SKM-1 (cell line): ENCODE measurements at regions not wholly inside any gene's neighbourhood (a gene's known extent, or its start where the extent isn't known, plus 50 kb on each side); places are given as distances from the start of the nearest gene placed in this dataset.
A peak's percentile ranks its signal among the peaks of the same experiment; 100 is the strongest.
"Not testable (repeated sequence)": the region's sequence is repeated elsewhere in the genome, so short reads cannot be mapped to it uniquely, and the experiment has no call there.

Experiments used
- DNase-seq: peaks from one replicate; lab custom pipeline; 2025; ENCODE audit not compliant: unreplicated experiment; lab: John Stamatoyannopoulos, UW

DNA sequence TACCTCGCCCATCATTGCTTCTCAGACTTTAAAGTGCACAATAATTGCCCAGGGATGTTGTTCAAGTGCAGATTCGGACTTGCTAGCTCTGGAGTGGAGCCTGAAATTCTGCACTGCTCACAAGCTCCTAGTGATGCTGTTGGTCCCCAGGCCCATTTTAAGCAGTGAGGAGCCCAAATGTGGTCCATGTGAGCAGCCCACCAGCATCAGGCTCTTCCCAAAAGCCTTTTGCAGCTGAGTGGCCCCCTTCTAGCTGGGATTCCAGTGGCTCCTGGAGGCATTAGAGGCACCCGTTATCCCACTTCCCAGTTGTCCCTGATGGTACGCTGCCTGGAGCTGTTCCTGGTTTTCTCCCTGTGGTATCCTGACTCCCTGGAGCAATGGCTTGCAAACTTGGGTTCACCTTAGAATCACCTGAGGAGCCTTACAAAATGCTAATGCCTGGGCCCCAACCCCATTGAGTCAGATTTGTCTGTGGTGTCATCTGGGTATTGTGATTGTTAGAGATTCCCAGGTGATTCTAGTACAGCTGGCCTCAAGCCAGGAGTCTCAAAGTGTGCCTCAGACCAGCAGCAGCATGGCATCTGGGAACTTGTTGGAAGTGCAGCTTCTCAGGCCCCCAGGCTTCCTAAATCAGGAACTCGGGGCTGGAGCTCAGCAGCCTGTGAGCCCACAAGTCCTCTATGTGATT, 186.9 kb upstream of the SLC24A3 start:
- no peak for DNase-seq

DNA sequence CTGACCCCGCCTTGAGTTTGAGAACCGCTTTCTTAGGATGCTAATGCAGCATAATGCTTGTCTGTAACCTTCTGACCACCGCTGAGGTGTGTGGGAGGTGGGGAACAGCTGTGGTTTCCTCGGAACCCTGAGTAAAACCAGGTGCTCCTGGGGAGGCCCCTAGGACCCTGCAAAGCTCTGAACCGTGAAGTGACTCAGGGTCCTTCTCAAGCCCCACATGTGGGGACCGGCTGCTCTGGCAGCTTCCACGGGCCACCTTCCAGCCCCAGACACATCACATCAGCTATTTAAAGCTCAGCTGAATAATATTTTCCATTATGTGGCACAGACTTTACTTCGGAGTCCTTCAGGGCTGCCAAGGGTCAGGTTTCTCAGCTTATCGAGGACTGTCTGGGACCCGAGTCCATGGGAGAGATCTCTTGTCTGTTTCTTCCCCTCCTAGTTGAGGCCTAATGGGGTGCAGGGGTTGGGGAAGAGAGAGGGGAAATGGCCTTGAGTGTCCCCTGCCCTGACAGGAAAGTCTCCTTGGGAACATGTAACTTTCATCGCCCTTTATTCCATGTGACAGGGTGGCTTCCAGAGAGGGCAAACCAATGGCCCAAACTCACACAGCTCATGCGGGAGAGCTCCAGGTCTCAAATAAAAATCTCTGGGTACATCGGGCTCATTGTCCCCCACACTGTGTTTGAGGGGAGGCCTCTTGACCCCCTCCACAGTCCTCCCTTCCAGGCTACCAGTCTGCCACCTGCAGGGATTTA, 186.1 kb upstream of the SLC24A3 start:
- DNase-seq = no peak

DNA sequence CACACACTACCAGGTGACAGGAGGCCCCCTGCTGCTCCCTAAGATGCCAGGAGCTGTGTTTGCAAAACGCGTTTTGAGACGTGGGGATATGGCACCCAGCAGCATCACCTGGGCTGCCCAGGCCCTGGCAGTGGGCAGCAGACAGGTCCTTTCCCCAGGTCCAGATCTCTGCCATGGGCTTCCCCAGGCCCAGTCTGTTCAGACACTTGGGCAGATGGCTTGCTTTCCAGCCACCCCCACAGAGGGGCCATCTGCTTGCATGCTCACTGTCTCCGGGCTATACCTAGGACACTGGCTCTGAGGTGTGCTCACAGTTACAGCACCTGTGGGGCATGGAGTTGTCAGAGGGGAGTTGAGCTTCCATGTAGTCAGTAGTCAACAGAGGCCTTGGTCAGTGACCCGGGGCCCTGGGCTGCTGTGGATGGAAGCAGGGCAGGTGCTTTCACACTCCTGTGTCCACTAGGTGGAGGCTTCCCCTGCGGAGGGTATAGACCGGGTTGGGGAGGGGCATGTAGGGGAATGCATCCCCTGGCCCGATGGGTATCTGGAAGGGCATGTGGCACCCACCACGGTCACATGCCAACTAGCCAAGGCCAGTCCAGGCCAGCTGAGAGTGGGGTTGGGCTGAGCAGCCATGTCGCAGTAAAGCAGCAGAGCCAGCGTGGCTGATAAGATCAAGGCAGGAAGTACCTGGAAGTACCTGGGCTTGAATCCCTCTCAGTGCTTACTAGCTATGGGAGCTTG, 185.4 kb upstream of the SLC24A3 start:
- DNase-seq = no peak

DNA sequence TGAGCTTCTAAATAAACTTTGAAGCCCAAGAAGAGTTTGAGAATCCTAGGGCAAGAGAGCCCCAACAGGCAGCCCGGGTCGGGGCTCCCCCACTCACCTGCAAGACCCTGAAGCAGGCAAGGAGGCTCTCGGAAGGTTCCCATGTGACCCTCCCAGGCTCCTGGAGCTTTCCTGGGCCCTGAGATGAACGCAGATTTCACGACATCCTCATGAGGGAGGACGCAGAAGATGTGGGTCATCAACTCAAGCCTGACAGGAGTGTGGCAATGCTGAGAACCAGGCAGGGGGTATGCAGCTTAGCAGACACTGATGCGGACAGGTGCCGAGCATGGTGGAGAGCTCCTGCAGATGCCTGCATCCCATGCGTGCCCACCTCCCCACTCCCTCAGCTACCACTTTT, 184.5 kb upstream of the SLC24A3 start:
- DNase-seq = no peak

DNA sequence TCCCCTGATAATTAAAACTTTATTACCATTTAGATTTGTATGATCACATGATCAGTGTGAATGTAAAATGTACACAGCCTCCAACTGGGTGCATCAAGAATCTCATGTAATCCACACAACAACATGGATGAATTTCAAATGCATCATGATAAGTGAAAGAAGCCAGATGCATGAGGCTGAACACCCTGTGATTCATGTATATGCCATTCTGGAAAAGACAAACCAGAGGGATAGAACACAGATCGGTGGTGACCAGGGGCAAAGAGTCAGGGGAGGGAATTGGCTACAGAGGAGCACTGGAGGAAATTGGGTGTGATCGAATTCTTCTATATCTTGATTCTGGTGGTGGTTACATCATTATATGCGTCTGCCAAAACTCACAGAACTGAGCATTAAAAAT, 170.7 kb upstream of the SLC24A3 start:
- DNase-seq = no peak

DNA sequence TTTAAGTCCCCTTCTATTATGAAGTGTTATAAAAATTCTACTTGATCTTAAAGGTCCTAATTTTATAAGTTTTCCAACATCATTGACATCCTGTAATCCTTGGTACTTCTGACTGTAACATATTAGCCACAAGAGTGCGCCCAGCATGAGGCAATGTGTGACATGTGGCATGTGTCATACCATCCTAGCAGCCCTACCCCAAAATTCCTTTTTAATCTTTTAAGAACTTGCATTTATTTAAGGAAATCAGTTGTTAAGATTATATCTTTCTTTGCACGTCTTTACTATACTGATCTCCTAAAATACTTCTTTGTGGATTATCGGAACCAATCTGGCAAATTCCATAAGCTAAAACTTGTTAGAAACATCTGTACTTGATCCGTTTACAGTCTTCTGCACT, 167.1 kb upstream of the SLC24A3 start:
- no peak for DNase-seq

DNA sequence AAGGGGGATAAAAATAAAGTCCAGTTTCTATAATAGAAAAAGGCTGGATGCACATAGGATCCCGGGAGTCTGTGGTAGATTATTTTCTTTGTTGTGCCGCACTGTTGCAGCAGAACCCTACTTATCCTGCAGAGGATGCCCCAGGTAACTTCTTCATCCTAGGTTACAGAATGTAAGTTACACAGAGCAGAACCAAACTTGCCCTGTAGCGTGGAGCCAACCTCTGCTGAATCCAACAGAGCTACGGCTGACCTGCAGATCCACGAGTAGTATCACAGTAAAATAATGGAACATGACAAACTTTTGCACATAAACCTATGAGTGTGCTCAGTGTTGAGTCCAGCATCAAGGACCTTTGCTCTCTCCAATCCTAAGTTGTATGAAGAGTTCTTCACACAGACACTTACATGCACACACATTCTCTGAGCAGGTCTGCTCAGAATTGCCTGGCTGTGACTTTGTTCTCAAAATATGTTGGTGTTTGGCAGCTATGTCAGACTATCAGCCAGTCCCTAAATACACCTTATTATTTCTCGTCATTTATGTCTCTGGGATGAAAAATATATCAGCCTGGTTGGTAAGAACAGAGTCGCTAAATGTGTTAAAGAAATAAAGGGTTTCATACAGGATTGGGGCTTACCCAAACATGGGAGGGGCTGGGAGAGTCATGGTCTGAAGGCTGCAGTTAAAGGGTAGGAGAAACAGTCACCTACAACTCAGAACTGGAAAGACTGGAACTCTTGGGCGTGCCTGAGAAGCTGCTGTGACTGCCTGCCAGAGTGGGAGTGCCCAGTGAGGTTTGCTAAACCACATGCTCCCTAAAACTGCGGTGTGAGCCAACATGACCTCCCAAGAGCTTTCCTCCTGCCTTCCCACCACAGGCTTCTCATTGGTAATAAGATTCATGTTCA, 165.1 kb upstream of the SLC24A3 start:
- no peak for DNase-seq

DNA sequence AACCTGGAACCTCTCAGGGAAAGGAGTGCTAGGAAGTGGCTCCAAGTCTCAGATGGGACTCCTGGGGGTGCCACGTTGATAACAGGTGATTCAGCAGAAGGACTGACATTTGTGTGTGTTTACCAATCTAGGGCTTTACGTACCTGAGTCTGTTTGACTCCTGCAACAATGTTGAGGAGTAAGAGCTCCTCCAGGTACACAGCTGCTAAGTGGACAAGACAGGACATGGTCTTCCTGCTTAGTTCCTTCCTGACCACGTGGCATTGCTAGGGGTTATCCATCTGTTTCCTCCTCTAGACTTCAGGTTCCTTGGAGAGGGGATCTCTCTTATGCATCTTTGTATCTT, 164.5 kb upstream of the SLC24A3 start:
- no peak for DNase-seq

DNA sequence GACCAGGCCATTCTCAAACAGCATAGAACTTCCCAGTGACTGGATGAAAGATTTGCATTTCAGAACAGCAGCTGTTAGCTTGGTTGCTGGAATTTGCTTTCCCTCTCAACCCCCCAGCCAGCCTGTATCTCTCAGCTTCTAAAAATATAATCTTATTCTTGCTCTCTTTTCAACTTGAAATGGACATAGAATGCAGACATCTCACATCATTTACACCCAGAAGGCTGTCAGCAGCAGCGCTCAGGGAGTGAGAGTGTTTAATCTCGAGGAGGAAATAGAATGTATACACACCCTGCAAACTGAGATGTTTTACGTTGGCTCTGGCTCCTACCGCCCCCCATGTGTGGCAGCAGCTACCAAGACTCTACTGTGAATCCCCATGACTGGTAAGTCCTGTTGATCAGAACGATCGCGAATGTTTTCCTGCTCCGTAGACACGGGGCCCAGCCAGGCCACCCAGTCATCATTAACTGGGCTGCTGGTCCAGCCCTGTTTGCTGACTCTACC, 163.4 kb upstream of the SLC24A3 start:
- no peak for DNase-seq

DNA sequence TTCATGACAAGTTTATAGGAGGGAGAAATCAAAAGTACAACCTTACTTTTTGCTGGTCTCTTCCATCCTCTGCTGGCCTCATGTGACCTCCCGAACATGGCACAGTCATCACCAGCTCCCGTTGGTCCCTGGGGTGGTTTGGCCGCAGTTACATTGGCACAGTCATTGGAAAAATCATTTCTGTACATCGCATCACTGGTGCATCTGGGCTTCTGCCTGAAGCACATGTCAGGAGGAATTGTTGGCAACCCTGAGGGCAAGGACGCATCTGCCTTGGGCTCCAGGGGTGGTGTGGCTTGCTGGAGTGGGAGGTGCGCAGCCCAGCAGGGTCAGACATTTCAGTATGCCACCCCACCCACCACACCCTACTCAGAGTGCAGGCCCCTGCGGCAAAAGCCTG, 162.9 kb upstream of the SLC24A3 start:
- no peak for DNase-seq

DNA sequence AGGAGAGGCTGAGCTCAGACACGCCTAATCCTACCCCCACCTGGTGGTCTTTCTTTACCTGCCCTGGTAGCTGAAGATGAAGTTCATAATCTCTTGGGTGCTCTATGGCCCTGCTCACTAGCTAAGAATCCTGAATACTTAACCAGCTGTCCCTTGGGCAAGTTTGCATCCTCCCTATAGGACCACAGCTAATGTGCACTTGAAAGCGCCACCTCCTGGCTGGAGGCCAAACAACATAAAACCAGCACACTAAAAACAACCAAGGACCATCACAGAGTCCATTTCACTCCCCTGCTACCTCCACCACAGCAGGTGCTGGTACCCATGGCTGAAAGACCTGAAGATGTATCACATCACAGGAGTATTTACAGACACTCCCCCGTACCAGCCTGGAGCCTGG, 155.5 kb upstream of the SLC24A3 start:
- DNase-seq = no peak

DNA sequence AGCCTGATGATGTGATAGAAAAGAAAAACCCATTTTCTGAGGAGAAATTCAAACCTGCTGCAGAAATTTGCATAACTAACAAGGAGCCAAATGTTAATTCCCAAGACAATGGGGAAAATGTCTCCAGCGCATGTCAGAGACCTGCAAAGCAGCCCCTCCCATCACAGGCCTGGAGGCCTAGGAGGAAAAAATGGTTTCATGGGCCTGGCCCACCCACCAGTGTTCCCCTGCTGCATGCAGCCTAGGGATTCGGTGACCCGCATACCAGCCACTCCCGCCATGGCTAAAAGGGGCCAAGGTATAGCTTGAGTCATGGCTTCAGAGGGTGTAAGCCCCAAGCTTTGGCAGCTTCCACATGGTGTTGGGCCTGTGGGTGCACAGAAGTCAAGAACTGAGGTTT, 147.7 kb upstream of the SLC24A3 start:
- not testable (repeated sequence) for DNase-seq

DNA sequence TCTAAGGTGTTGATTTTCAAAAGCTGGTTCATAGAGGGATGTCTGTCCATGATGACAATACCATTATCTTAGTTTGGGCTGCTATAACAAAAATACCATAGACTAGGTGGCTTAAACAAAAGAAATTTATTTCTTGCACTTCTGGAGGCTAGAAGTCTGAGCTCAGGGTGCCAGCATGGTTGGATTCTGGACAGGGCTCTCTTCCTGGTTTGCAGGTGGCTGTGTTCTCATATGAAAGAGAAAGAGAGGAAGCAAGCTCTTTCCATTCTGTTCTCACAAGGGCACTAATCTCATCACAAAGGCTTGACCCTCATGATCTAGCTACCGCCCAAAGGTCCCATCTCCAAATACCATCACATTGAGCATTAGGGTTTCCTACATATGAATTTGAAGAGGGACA, 144.5 kb upstream of the SLC24A3 start:
- no peak for DNase-seq

DNA sequence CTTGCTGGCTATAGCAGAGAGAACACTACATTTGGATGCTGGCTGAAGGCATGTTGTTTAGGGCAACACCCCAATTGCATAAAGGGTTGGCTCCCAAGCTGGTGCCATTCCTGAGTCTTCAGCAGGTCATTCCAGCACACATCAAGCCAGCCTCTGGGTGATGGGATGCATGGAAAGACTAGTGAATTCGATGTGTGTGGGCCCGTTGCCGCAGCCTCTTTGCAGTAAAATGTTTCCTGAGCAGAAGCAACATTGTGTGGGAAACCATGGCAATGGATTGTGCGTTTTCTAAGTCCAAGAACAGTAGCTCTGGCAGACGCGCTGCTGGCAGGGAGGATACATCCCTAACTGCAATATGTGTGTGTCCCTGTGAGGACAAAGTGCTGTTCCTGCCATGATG, 142.4 kb upstream of the SLC24A3 start:
- DNase-seq = no peak

DNA sequence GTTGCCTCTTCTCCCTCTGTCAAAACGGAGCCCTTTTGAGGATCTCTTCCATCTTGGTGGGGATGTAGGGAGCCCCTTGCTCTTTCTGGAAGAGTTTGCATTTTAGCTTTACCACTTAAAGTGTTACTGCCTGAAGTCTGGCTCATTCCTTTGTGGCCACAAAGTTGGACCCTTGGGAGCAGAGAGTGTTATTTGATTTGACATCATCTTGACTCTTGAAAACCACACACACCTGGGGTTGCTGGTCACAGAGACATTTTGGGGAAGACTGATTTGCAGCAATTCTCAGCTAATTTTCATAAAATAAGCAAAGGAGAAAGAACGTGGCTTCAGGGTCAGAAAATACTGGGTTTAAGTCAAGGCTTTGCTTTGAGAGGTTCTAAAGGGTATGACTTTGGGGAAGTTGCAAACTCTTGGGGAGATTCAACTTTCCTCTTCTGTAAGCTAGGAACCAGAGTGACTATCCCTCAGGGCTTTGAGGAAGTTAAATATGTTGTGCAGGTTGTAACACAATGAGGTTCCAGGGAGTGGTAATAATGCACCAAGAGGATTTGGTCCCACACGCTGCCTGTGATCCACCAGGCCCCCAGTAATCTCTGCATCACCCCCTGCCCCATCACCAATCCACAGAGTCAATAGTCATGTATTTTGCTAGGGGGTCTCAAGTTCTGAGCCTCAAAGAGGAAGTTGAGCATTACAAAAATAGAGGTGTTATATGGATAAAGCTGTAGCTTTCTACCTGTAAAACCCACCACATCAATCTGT, 141.6 kb upstream of the SLC24A3 start:
- DNase-seq = peak; percentile 30

DNA sequence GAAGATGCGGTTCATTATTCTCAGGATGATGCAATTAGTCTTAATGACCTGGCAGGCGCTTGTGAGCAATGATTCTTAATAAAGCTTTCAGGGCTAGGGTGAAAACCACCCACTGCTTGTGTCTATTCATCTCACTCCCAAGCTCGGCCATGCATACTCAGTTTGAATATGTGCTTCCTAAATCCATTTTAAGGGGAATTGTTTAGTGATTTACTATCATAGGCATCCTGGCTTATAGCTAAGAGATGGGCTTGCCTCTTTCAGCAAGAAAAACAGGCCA, 141.1 kb upstream of the SLC24A3 start:
- no peak for DNase-seq

DNA sequence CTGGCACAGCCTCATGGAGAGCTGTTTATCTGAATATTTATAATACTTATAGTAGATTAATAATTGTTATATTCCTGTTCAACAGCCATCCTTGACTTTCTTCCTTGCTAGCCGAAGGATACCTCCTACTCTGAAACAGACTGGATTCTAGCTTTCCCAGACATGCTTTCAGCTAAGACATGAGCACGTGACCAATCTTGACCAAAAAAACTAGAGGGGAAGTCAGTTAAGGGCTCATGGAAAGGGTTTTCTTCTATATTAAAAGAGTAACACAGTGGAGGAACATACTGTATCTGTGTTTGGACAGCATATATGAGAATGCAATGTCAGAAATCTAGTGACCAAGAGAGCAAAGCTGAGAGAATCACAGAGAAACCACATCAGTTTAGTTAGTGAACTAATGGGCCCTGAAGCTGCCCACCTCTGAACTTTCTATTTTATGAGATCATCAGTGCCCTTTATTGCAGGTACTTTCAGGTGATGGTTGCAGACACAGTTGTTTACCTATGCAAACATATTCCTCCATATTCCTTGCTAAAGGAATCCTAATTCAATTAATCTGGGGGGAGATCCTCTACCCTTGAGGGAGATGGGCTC, 140.4 kb upstream of the SLC24A3 start:
- DNase-seq = no peak

DNA sequence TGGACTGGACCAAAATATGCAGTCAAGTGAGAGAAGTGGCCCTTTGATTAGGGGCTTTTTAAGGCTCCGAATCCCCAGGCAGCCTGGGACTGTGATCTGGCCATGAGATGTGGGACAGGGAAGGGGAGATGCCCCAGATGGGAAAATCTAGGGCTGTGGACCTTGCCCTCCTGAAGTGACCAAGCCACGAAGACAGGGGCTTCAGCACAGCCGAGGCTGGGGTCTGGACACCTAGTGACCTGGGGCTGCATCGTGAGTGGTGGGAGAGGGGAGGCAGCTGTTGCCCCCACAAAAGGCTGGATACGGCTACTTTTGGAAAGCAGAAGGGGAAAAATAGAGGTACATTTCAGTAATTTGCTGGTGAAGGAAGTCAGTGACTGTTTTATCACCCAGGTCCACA, 139.5 kb upstream of the SLC24A3 start:
- DNase-seq = no peak

DNA sequence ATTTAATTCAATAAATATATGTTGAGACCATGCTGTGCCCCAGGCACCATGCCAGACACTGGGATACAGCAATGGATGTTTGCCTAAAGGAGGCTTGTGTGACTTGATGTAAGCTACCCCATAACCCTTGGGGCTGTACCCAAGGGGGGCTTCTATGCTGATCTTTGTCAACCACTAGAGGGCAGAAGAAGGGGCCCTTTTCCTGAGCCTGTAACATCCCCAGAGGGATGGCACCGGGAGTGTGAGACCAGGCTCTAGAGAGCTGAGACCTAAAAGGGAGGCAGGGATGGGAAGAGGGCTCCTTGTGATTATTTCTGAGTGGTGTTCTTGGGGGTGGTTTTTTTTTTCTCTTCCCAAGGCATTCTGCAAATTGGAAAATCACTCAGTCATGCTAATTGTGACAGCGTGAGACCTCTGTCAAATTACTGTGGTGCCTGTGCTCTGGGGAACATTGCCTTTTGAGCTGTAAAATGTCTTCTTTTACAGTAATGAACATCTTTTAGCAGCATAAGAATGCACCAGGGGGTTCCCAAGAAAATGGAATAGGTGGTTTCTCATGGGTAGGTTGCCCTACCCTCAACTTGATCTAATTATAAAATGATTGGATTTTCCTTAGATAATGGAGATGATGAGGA, 138.7 kb upstream of the SLC24A3 start:
- DNase-seq = no peak

DNA sequence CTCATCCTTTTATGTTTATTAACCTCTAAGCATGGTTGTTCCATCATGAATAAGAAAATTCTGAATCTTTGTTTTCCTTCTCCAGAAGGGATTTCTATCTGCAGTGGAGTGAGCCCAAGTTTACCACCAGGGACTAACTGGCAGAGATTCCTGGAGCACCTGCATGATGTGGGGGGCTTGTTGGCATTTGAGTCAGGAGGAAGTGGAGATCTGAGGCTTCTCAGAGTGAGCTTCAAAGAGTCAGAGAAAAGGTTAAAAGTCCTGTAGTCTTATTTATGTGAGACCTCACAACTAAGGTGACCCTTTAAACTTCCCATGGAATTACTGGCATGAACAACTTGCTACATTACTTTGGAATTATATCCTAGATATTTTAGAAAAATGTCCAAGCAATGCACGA, 138.1 kb upstream of the SLC24A3 start:
- no peak for DNase-seq
